HG03196 (cell line): ENCODE measurements at regions not wholly inside any gene's neighbourhood (a gene's known extent, or its start where the extent isn't known, plus 50 kb on each side); places are given as distances from the start of the nearest gene placed in this dataset.
"Not testable (repeated sequence)": the region's sequence is repeated elsewhere in the genome, so short reads cannot be mapped to it uniquely, and the experiment has no call there.

Experiments
- ATAC-seq: cut with Tn5 transposase; IDR thresholded peaks from one replicate; pipeline ENCODE4 v1.9.1; 2021; ENCODE audit not compliant: unreplicated experiment

DNA sequence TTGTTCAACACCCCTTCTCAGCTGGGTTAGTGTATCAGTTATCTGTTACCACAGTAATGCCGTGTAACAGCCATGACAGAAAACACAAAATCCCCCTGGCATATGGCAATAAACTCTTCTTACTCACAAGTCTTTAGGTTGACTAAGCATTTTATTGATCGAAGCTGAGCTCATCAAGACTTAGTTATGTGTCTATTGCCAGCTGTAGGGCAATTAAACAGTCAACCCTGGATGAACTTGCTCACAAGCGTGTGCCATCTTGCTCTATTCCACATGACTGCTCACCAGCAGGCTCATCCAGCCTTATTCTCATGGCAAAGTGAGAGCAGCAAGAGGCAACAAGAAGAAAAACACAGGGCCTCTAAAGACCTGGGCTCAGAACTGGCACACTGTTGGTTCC, 333.8 kb upstream of the PTBP2 start:
- ATAC-seq, result no peak

- ATAC-seq, result no peak
These were observed 332.9 kb upstream of the PTBP2 start for GRCh38 chr1:96388421-96389310.

- ATAC-seq, result no peak
These were observed 321.5 kb upstream of the PTBP2 start for GRCh38 chr1:96400089-96400488.

DNA sequence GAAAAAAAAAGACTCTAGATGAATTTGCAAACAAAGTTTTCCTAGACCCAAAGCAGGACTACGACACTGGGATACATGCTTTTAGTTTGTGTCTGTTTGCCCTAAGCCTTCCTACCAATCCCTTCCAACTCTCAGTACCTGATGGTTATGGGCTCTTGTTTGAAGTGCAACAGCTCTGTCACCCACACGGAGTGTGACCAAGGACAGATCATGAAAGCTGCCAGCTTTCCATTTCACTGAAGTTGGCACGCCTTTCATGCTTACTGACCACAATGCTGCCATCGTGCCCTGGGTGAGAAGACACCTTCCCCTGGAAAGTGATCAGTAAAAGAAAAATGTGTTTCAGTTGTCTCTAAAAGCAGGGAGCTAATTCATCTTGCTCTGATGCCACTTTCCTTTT, 312.5 kb upstream of the PTBP2 start:
- ATAC-seq, result no peak

DNA sequence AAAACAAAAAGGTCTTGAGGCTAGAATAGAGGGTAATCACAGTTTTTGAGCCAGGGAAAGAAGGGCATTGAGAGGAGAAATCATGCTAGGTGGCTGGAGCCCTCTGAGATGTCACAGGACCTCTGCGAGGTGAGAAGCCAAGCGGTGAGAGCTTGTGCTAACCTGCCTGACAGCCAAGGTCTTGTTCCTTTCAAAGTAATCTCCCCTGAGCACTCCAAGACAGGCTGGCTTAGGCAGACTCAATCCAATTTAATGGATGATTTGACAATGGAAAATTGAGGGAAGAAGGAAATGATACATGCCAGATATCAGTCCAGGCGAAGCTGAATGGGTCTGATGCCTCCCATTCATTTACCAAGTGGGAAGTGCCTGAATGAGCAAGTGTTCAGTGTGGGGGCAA, 311.9 kb upstream of the PTBP2 start:
- ATAC-seq, result no peak

DNA sequence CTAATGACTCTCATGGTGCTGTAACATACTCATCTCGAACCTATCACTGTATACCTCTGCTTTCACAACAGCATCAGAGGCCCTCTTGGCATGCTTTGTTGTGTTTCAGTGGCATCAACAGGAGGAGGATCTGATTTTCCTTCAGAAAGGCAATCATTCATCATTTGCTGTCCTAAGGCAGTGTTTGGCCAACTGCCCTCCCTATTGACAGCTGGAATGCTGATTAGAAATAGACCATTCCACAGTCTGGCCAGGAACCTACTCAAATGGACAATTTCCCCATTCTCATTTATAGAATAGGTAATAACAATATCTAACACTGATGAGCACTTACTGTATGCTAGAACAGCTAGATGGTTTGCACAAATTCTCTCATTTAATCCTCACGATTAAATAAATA, 310.6 kb upstream of the PTBP2 start:
- no peak for ATAC-seq

DNA sequence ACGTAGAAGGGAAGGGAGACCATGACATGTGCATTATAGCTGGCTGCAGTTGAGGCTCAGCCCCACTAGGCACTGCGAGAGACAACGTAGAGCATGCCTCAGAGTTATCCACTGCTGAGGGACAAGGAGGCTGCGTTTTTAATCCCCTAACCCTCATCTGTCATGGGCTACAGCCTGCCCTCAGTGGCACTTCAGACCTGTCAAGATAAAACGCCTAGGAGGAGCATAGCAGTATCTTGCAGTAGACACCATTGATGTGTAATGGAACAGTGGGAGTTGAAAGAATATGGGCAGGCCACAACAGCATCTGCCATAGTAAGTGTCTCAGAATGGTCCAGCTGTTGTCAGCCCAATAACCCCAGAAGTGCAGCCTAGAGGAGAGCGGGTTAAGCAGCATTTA, 307.0 kb upstream of the PTBP2 start:
- ATAC-seq, result no peak

- ATAC-seq, result no peak
These were observed 305.4 kb upstream of the PTBP2 start for GRCh38 chr1:96416111-96416595.

DNA sequence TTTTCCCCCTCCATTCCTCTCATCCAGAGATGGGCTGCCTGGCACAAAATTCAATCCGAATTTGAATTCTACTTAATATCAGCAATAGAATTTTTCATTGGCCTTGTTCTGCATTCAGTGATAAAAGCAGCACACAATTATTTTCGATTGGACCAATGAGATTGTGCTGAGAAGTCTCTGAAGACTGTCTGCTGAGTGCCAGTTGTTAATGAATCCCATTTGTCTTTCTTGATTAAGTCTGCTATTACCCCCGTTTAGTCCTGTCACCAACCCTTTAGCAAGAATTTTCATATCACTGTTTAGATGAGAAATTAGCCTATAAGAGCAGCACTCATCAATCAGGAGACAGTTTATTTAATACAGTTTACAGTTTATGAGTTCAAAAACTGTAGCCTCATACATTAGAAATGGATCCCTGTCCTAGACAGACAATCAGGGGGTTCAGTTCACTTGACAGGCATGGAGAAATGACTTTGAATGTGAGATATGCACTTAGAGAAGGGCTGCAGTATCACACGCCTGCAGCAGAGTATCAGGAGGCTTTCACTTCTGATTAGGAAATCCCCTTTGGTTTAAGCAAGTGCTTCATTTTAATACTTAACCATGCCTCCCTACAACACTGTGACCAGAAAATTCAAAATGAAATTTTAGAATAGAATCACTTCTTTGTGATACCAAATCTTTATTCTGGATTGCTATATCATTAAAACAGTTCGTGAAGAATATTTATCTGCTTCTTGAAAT, 304.7 kb upstream of the PTBP2 start:
- ATAC-seq, result peak; percentile 94

DNA sequence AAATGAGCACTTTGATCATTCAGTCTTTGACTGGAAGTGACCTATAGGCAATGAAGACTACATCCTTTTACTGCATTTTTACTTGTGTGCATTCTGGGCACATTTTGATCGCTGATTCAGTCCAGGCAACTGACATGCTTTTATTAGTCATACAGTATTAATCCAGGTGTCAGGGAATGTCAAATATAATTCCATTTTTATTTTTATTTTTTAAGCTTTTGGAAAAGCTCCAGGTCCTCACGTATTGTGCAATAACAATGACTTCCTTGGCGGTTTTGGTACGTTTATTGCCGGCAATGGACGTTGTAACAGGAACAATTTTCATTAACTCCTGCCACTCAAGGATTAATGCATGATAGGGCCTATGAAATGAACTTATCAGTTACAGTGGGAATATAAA, 302.6 kb upstream of the PTBP2 start:
- no peak for ATAC-seq

- ATAC-seq, result no peak
These were observed 296.7 kb upstream of the PTBP2 start for GRCh38 chr1:96424877-96425276.

DNA sequence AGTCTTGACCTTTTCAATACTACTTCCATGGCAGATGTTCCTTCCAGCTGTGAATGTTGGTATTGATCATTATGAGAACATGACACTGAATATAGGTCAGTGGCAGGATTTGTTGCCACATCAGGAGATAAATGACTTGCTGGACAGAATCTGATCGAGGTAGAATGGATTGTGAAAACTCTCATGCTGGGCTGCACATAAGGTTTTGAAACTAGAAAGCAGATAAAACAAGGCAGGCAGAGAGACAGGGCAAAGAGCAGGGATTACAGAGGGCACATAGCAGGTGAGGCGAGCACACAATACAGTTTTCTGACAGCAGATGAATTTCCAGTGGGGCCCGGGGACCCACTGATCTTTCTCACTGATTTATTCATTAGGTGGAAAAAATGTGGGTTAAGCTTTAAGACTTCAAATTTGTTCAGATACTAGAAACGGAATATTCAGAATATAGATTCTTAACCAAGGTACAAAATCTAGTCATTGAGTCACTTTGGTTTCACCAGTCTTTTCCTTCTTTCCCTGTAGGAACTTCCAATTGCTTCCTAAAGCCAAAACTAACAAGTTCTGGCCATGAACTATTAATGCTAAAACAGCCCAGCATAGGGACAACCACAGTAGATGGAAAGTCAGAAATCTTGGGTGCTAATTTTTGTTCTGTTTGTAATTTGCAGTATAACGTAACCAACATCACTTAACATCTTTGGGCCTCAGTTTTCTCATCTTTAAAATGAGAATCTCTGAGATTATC, 296.0 kb upstream of the PTBP2 start:
- ATAC-seq, result no peak

DNA sequence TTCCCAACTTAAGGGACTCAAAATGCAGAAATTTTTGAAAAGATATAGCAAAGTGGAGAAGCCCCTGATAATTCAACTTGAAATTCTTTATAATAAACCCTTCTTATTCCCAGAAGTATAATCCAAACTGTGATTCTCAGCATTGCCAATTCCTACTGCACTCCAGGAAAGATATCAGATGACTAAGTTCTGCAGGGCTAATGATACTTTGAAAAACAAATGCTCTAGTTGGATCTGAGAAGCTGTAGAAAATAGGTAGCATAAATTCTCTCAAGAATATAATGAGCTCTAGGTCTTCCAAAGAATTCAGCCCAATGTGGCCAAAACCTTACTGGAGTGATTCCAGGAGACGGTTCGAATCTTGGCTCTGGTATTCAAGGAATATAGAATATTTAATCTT, 294.0 kb upstream of the PTBP2 start:
- no peak for ATAC-seq

- no peak for ATAC-seq
These were observed 276.3 kb upstream of the PTBP2 start for GRCh38 chr1:96445302-96445701.

- ATAC-seq, result no peak
These were observed 257.5 kb upstream of the PTBP2 start for GRCh38 chr1:96464066-96464465.

- ATAC-seq, result no peak
These were observed 257.1 kb upstream of the PTBP2 start for GRCh38 chr1:96464522-96464921.

DNA sequence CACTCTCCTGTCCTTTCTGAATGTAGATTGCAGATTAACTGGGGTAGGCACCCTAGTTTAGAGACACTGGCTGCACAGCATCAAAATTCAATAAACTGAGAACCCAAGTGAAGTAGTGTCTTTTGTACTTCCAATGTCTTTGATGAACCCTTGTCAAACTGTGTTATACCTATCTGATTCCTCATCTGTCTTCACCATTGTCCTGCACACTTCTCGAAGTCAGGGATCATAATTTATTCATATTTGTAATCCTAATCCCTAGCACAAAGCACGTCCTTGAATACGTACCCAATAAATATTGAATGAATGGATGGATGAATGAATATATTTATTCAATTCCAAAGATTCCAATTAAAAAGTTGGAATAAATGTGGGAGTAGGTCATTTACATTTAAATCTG, 256.6 kb upstream of the PTBP2 start:
- no peak for ATAC-seq

DNA sequence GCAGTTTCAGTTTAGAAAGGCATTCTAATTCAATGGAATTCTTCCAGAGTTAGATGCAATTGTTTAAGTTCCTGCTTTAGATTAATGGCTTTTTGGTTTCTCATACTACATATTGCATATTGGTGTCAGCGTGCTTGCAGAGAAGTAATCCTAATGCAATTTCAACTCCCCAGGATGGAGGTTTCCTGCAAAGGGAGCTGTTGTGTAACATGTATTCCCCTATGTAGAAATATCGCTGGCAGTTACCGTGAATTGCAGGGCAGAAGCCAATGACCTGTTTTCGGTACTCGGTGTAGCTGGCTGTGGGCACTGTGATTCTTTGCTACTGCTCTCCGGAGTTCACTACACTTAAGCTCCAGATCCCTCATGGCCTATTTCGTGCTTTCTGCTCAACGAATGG, 256.1 kb upstream of the PTBP2 start:
- no peak for ATAC-seq

DNA sequence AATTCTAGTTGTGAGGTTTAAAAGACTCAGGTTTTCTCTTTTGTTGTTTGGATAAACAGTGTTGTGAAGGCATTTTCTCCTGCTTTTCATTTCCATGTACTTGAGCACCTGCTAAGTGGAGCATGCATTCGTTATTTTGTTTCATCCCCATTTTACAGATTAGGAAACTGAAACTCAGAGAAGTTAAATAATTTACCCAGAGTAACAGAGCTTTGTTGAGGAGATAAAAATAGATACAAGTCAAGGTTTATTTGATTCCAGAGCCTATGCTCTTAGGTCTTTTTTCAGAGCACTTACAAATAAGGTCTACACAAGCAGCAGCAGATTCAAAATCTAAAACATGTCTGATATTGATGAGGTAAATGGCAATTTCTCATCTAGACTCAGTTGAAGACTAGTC, 254.7 kb upstream of the PTBP2 start:
- no peak for ATAC-seq

DNA sequence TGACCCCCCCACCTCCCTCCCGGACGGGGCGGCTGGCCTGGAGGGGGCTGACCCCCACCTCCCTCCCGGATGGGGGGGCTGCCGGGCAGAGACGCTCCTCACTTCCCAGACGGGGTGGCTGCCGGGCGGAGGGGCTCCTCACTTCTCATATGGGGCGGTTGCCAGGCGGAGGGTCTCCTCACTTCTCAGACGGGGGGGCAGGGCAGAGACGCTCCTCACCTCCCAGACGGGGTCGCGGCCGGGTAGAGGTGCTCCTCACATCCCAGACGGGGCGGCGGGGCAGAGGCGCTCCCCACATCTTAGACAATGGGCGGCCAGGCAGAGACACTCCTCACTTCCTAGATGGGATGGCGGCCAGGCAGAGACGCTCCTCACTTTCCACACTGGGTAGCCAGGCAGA, 251.9 kb upstream of the PTBP2 start:
- not testable (repeated sequence) for ATAC-seq

DNA sequence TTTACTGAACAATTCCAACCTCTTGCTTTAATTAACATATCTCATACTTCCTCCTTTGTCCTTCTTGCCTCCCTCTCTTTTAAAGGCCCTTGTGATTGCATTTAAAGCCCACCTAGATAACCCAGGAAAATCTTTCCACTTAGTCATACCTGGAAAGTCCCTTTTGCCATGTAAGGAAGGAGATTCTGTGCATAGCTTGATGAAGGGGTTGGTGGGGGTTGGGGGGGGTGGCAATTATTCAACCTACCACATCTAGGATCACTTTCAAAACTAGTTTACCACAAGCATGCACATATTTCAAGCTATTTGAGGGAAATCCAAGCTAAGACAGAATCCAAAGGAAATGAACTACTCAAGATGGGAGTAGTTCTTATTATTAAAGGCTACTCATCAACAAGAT, 249.1 kb upstream of the PTBP2 start:
- no peak for ATAC-seq
